ENCODE measurements at regions not wholly inside any gene's neighbourhood (a gene's known extent, or its start where the extent isn't known, plus 50 kb on each side); places are given as distances from the start of the nearest gene placed in this dataset.

DNA sequence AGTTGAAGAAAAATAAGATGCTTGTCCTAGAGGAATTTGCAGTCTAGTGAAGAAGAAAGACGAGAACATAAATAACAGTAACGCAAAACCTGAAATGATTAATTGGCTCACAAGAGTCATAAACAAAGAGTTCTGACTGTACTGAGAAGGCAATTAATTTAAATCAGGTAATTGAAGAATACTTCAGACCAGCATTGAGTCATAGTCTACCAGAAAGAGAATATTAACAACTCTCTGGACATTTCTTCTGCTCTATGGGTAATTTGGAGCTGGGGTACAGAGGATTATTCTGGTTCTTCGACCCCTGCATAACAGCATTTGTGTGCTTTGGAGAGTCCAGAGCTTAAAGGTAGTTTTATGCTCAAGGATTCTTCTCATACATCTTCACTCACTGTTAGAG lies 390.3 kb upstream of the DCN start:
- no peaks in the 10 kb centered on the region for H3K36me3 ChIP-seq
- H3K27me3 ChIP-seq: no peaks in the 10 kb centered on the region
- no peak overlapping the region for H3K4me3 ChIP-seq
- no peaks in the 10 kb centered on the region for H3K9me3 ChIP-seq
- no peak for DNase-seq

- Histone ChIP-seq H3K36me3 (no peaks in the 10 kb centered on the region), H3K27me3 (no peaks in the 10 kb centered on the region), H3K9me3 (no peaks in the 10 kb centered on the region), H3K4me3 (no peak overlapping the region)
- DNase-seq: no peak
Observed at GRCh38 chr12:91567100-91567485, 384.5 kb upstream of the DCN start.

DNA sequence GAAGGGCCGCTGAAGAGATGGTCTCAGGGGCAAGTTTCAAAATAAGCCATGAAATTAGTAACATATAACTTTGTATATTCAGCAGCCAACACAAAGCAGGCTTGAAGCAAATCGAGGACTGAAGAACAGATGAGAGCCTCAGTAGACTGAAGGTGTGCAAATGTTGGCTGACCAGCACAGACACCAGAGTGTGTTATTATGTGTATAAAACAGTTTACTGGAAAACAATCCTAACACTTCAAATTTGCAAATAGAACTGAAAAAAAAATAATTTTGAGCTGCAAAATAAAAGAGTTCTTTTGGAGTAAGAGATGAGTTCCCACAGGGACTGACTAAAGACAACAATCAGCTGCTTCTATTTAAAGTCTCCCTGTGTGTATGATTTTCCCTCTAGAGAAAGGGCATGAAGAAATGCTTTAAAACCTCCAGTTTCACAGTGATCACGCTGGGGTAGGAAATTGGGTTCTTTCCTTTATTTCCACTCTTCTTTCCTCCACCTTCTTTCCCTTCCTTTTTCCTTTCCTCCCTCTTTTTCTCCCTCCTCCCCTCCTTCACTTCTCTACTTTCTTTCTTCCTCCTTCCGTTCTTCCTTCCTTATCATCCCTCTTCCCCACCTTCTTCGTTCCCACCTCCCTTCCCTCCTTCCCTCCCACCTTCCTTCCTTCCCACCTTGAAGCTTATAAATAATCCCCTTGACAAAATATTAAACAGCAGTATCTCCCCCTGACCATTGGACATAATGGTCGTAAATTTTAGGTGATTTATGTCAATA lies 383.9 kb upstream of the DCN start:
- H3K27me3 ChIP-seq: no peaks in the 10 kb centered on the region
- H3K36me3 ChIP-seq: no peaks in the 10 kb centered on the region
- no peak for DNase-seq
- H3K9me3 ChIP-seq: no peaks in the 10 kb centered on the region
- no peak overlapping the region for H3K4me3 ChIP-seq

DNA sequence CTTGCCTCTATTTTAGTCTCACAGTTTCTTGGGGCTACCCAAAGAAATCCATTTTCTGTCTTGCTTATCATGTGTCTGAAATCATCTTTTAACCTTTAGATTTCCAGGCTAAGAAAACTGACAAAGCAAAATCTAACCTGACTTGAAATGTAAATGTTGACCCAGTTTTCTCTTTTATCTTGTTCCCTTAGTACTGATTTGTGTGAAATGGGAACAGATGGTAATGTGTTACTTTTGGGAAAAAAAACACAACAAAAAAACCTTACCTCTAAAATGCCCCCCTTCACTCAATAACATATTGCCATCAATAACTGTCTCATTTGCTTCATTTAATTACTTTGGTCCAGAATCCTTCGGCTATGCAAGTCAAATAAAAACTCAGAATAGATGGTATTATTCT lies 383.2 kb upstream of the DCN start:
- Histone ChIP-seq H3K27me3 (no peaks in the 10 kb centered on the region), H3K4me3 (no peak overlapping the region), H3K36me3 (no peaks in the 10 kb centered on the region), H3K9me3 (no peaks in the 10 kb centered on the region)
- no peak for DNase-seq

GRCh38 chr12:91565246-91565645 lies 382.6 kb upstream of the DCN start:
- Histone ChIP-seq H3K4me3 (no peak overlapping the region), H3K27me3 (no peaks in the 10 kb centered on the region), H3K36me3 (no peaks in the 10 kb centered on the region), H3K9me3 (no peaks in the 10 kb centered on the region)
- DNase-seq: no peak

DNA sequence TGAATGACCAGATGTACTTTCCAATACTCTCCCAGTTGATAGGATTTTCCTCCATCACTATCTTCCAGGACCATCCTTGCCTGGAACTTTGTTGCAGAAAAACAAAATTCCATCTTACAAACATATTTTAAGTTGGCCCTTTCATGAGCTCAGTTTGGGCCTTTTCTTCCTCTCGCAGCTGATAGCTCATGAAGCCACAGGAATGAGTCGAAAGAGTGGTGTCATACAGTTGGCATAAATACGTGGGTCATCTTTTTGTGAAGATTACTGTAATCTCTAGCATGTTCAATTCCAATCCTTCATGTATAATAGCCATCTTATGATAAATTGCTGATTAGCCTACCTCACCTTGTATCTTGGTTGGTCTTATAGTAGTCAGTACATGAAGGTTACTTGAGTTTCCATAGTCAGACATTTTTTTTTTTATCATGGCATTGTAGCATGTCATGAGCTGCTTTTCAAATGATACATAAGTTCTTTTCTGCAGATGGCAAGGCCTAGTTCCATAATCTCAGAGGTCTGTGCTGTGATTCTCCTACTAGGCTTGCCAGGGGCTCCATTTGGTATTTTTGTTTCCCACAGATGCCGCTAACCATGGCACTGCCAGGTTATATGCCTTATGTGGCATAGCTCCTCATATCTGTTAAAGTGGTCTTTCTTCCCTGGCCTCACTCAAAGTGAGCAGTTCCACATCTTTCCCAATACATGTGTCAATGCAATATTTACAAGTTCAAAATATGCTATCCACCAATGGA lies 380.6 kb upstream of the DCN start:
- H3K4me3 ChIP-seq: no peak overlapping the region
- H3K36me3 ChIP-seq: no peaks in the 10 kb centered on the region
- no peaks in the 10 kb centered on the region for H3K9me3 ChIP-seq
- H3K27me3 ChIP-seq: no peaks in the 10 kb centered on the region
- no peak for DNase-seq

DNA sequence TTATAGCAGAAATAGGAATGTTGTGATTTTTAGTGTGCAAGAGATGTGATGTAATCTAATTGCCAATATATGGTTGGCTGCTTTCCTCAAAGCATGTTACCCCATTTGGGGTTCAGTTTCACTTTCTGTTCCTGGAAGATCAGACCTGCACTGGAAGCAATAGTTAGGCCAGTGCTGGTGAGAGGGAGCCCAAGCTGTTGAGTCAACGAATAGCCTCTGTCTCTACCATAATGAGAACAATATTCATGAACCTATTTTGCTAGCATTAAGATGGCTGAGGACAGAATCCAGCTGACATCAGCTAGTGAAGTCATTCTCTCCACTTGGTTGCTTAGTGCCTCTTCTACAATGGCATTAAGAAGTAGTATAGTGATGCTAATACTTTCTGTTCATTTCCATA lies 379.9 kb upstream of the DCN start:
- H3K4me3 ChIP-seq: no peak overlapping the region
- no peak for DNase-seq
- no peaks in the 10 kb centered on the region for H3K36me3 ChIP-seq
- no peaks in the 10 kb centered on the region for H3K9me3 ChIP-seq
- H3K27me3 ChIP-seq: no peaks in the 10 kb centered on the region

DNA sequence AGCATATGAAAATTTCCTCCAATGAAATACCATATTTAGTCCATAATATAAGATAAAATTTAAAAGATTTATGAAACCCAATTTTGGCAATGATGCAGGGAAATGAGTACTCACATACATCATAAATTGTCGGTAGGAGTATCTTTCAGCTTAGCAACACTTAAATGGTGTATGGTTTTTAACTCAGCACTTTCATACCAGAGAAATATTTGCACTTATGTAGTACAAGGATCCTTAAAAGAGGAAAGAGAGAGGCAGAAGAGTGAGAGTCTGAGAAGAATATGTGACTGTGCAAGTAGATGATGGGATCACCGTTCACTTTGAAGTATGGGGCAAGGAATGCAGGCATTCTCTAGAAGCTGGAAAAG lies 379.3 kb upstream of the DCN start:
- no peak for DNase-seq
- no peak overlapping the region for H3K4me3 ChIP-seq
- H3K27me3 ChIP-seq: no peaks in the 10 kb centered on the region
- no peaks in the 10 kb centered on the region for H3K9me3 ChIP-seq
- no peaks in the 10 kb centered on the region for H3K36me3 ChIP-seq

GRCh38 chr12:91561301-91561957 lies 378.8 kb upstream of the DCN start:
- H3K27me3 ChIP-seq: no peaks in the 10 kb centered on the region

GRCh38 chr12:91556909-91557308 lies 374.3 kb upstream of the DCN start:
- Histone ChIP-seq H3K9me3 (no peaks in the 10 kb centered on the region), H3K4me3 (no peak overlapping the region), H3K36me3 (no peaks in the 10 kb centered on the region), H3K27me3 (no peaks in the 10 kb centered on the region)
- DNase-seq: no peak

More at GRCh38 chr12:91561301-91561957, 378.8 kb upstream of the DCN start:
- Histone ChIP-seq H3K9me3 (no peaks in the 10 kb centered on the region), H3K4me3 (no peak overlapping the region), H3K36me3 (no peaks in the 10 kb centered on the region)
- no peak for DNase-seq

DNA sequence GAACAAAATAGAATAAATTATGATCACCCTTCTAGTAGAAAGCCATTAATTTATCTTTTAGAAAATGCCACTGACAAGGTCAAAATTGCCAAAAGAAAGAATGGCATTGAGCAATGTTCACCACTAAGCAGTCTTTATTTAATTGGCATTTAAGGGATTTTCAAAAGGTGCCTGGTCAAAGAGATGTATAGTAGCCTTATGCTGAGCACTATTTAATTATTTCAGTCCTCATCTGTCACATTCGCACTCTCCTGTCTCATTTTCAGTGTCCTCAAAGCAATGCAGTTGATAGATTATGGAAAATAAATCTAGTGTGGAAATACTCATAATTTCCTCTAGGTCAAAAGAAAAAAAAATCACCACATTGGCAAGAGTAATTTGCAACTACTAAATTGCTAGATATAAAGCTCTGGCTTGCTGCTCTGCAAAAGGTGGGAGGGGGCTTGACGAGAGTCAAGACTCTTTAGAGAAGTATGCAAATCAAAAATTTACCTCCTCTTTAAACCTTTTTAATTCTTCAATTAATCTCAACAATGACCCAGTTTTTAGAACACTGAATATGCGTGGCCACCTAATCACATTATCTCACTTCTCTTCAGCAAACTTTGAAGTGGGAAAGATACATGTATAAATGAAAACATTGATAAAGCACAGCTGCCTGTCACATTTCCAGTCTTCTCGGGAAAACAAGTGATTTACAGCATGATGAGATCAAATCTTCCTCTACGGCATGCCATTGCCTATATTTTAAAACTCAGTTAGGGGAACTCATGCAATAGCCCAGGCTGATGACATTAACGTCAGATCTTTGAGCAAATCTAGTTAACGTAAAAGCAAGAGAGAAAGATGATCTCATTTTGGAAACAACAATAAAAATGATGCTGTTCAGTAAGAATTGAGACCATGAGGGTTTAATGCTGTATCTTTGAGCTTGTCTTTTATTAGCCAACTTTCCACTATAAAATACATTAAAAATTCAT lies 373.1 kb upstream of the DCN start:
- no peak for DNase-seq
- Histone ChIP-seq H3K9me3 (no peaks in the 10 kb centered on the region), H3K27me3 (no peaks in the 10 kb centered on the region), H3K36me3 (no peaks in the 10 kb centered on the region), H3K4me3 (no peak overlapping the region)

- Histone ChIP-seq H3K27me3 (no peaks in the 10 kb centered on the region), H3K36me3 (no peaks in the 10 kb centered on the region), H3K9me3 (0 out of 2 replicates have a peak, but pooled peaks cover under 1% of the 10 kb centered on the region), H3K4me3 (no peak overlapping the region)
- DNase-seq: no peak
Observed at GRCh38 chr12:91551927-91552326, 369.3 kb upstream of the DCN start.

GRCh38 chr12:91551242-91551641 lies 368.6 kb upstream of the DCN start:
- Histone ChIP-seq H3K27me3 (no peaks in the 10 kb centered on the region), H3K36me3 (no peaks in the 10 kb centered on the region), H3K9me3 (0 out of 2 replicates have a peak, but pooled peaks cover 2% of the 10 kb centered on the region), H3K4me3 (no peak overlapping the region)
- DNase-seq: no peak

DNA sequence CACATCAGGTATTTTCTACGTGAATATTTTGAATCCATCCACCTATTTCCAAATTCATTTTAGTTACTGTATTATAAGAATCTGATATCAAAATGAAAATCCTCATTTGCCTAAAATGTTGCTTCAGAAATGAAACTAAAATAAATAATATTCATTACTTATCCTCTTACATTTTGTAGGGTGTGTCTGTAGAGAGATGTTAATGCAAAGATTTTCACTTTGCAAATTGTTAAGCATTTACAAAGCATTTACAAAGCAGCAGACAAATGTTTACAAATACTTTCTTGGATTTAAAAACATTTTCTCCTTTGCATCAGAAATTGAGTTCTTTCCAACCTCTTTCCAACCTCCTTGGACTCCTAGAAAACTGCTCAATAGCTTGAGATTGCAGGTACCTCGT lies 360.0 kb upstream of the DCN start:
- Histone ChIP-seq H3K27me3 (no peaks in the 10 kb centered on the region), H3K9me3 (0 out of 2 replicates have a peak, but pooled peaks cover 2% of the 10 kb centered on the region), H3K4me3 (no peak overlapping the region), H3K36me3 (no peaks in the 10 kb centered on the region)
- DNase-seq: no peak

- no peaks in the 10 kb centered on the region for H3K36me3 ChIP-seq
- DNase-seq: no peak
- no peak overlapping the region for H3K4me3 ChIP-seq
- H3K27me3 ChIP-seq: no peaks in the 10 kb centered on the region
- 0 out of 2 replicates have a peak, but pooled peaks cover 2% of the 10 kb centered on the region for H3K9me3 ChIP-seq
Observed at GRCh38 chr12:91542067-91542466, 359.4 kb upstream of the DCN start.

DNA sequence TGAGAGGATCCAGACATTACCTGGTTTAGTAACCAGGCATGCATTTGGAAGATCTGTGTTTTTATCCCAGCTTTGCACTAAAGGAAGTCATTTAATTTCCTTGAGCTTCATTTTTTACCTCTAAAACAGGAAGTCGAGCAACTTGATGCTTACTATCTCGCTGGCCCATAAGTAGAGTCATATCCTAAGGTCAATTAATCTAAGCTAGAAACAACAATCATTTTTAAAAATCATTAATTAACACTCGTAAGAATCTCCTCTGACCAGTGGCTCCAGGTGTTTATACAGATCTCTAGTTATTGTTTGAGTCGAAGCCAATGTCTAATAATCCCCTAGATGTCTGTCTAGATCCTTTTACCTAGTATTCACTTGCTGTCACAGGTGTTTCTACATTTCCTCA lies 355.8 kb upstream of the DCN start:
- H3K9me3 ChIP-seq: no peaks in the 10 kb centered on the region
- no peaks in the 10 kb centered on the region for H3K27me3 ChIP-seq
- H3K36me3 ChIP-seq: no peaks in the 10 kb centered on the region
- H3K4me3 ChIP-seq: no peak overlapping the region
- no peak for DNase-seq

All from MG63 (cell line).